Activated CD8-positive, alpha-beta T cell treated with anti-CD3 and anti-CD28 coated beads, Interleukin-2, amount 10 ng/mL, durations not matched to agents 7 days and 5 days (primary cell): ENCODE measurements at regions not wholly inside any gene's neighbourhood (a gene's known extent, or its start where the extent isn't known, plus 50 kb on each side); places are given as distances from the start of the nearest gene placed in this dataset.

Experiments used
- ATAC-seq: fragments of 150-1000 bp; cut with Tn5 transposase; one replicate; pipeline ENCODE4 v1.10.0; 2021; ENCODE audit warnings: moderate library complexity
- CTCF ChIA-PET: fragments of 350-600 bp; sonication (Branson Sonifier 250); formaldehyde crosslinking; loops from one replicate; lab custom pipeline; 2021; ENCODE audit warnings: antibody characterized with exemption; lab: Charles Lee
- POLR2A ChIA-PET: fragments of 350-600 bp; sonication (Branson Sonifier 250); formaldehyde crosslinking; loops from one replicate; lab custom pipeline; 2021; ENCODE audit warnings: antibody characterized with exemption; lab: Charles Lee
- DNase-seq: peaks from one replicate; pipeline ENCODE4 v3.0.0-alpha.2; 2020
- H3K27ac Mint-ChIP-seq: one replicate; pipeline ENCODE4 v1.8.0; 2021; ENCODE audit warnings: mild to moderate bottlenecking, mixed read lengths
- H3K27me3 Mint-ChIP-seq: one replicate; pipeline ENCODE4 v1.8.0; 2021; ENCODE audit warnings: low read depth, mixed read lengths
- H3K36me3 Mint-ChIP-seq: one replicate; pipeline ENCODE4 v1.8.0; 2021; ENCODE audit warnings: low read depth, mixed read lengths
- H3K4me1 Mint-ChIP-seq: one replicate; pipeline ENCODE4 v1.8.0; 2021; ENCODE audit warnings: low read depth, mixed read lengths
- H3K4me3 Mint-ChIP-seq: one replicate; pipeline ENCODE4 v1.8.0; 2021; ENCODE audit warnings: mild to moderate bottlenecking, mixed read lengths
- H3K9me3 Mint-ChIP-seq: one replicate; pipeline ENCODE4 v1.8.0; 2022; ENCODE audit warnings: mixed read lengths; ENCODE audit not compliant: insufficient read depth

DNA sequence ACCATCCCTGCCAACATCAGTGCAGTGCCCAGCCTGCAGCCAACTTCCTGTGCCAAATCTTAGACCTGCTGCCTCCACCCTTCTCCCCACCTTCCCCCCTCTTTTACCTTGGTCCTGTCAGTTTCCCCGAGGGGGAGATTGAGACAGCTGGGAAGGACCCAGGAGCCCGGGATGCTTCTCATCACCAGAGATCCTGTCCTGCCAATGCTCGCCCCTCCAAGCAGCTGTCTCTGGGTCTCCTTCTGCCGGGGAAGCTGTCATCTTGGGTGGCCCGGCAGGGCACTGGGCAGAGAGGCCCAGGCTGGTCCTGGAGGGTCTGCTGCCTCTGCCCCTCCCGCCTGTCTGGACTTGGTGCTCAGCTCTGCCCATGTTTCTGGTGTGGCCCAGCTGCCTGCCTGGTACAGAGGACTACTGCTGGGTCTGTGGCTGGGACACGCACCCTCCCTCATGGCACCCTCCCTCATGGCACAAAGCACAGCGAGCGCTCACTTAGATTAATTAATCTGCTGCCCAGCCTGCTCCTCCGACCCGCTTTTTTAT, 60.4 kb upstream of the THY1 start:
- Mint-ChIP-seq H3K27ac (no peak overlapping the region), H3K4me3 (no peak overlapping the region), H3K9me3 (no peaks in the 10 kb centered on the region), H3K4me1 (no peaks in the 10 kb centered on the region), H3K36me3 (no peaks in the 10 kb centered on the region), H3K27me3 (peaks cover 7% of the 10 kb centered on the region)
- CTCF ChIA-PET = interaction anchor here (0.8 to 1.7 kb wide), 3 partner anchors 9 to 246 kb away, joined by 3 to 5 read pairs (median 3); no protein-coding TSS in a partner anchor
- ATAC-seq = no peak
- DNase-seq = no peak
- POLR2A ChIA-PET = no interaction called here

DNA sequence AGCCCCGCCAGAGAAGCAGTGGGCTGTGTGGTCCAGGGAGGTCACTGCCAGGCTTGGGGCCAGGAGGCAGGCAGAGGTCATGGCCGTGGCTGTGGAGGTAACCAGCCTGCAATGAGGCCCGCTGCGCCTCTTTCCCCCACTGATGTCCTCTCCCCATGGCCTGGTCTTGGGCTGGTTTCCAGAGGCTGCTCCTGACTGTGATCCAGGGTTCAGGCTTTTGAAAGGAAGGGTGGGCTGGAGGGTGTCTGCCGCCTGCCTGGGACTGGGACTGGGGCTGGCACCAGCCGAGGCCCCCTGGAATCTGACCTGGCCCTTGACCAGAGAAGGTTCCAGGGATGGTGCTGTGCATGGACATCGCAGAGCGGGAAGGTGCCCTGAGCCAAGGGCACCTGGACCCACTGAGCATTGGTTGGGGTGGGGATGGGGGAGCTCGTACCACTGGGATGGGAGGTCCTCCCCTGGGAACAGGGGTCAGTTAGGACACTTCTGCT, 59.6 kb upstream of the THY1 start:
- DNase-seq (no peak), ATAC-seq (no peak)
- Mint-ChIP-seq H3K27ac (no peak overlapping the region), H3K4me3 (no peak overlapping the region), H3K9me3 (no peaks in the 10 kb centered on the region), H3K4me1 (no peaks in the 10 kb centered on the region), H3K27me3 (peaks cover 7% of the 10 kb centered on the region), H3K36me3 (no peaks in the 10 kb centered on the region)
- ChIA-PET POLR2A (no interaction called here), CTCF (interaction anchor here (0.9 to 1.4 kb wide), 2 partner anchors 11 to 52 kb away, joined by 3 read pairs; no protein-coding TSS in a partner anchor)

DNA sequence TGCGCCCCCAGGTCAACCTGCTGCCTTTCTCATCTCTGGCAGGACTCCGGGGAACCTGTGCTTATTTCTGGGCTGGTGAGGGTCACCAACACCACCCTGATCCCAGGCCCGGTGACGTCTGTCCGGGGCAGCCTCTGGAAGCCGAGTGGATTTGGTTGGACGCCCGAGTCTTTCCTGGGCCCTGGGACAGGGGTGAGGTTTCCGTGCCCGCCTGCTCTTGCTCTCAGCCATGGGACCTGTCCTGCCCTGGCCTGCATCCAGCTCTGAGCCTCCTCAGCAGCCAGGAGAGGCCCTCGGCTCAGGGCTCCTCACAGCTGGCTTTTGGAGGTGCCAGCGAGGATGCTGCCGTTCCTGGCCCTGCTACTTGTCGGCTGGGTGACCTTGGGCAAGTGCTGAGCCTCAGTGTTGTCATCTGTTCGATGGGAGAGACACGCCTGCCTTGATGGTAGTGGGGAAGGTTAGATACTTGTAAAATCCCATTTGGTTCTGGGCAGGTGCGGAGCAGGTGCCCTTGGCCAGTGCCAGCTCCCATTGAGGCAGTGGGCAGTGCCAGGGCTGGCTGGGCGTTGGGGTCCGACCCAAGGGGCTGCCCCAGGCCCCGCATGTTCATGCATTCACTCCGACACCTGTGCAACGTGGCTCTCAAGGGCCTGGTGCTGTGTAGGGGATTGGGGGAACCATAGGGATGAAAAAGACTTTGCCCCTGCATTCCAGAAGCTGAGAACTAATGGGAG, 58.9 kb upstream of the THY1 start:
- no peaks in the 10 kb centered on the region for H3K36me3 Mint-ChIP-seq
- no peak overlapping the region for H3K27ac Mint-ChIP-seq
- ATAC-seq (peak; percentile 30), DNase-seq (no peak)
- no peak overlapping the region for H3K4me3 Mint-ChIP-seq
- POLR2A ChIA-PET = no interaction called here
- no peaks in the 10 kb centered on the region for H3K4me1 Mint-ChIP-seq
- peaks cover 7% of the 10 kb centered on the region for H3K27me3 Mint-ChIP-seq
- CTCF ChIA-PET = no interaction called here
- no peaks in the 10 kb centered on the region for H3K9me3 Mint-ChIP-seq

DNA sequence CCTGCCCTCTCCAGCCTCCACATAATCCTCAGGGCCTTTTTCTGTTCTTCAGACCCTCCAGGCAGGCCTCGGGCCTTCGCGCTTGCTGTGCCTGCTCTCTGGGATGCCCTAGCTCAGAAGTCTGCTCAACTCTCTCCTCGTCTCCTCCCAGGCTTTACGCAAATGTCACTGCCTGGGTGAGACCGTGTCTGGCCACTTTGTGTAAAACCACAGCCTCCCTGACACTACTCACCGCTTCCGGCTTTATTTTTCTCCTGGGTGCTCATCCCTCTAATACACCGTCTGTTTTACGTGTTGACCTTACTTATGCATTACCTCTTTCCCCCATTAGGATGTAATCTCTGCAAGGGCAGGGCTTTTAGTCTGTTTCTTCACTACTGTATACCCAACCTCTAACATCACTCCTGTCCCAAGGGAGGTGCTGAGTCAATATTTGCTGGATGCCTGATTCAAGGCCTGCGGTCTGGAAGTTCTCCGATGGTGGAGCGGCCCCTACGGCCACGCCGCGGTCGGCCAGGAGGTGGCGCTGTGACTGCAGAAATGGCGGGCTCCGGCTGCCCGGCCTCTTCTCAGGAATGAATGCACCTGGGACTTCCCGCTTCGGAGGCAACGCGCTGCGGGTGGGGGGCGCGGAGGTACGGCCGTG, 58.2 kb upstream of the THY1 start:
- Mint-ChIP-seq H3K4me3 (no peak overlapping the region), H3K36me3 (no peaks in the 10 kb centered on the region), H3K27me3 (peaks cover 4% of the 10 kb centered on the region), H3K27ac (no peak overlapping the region), H3K9me3 (no peaks in the 10 kb centered on the region), H3K4me1 (no peaks in the 10 kb centered on the region)
- CTCF ChIA-PET = interaction anchor here (0.9 to 1.6 kb wide), 6 partner anchors 18 to 248 kb away, joined by 3 to 6 read pairs (median 4); partner anchors contain the start of gene NECTIN1
- POLR2A ChIA-PET = no interaction called here
- DNase-seq (peak; percentile 73), ATAC-seq (peak; percentile 77)

DNA sequence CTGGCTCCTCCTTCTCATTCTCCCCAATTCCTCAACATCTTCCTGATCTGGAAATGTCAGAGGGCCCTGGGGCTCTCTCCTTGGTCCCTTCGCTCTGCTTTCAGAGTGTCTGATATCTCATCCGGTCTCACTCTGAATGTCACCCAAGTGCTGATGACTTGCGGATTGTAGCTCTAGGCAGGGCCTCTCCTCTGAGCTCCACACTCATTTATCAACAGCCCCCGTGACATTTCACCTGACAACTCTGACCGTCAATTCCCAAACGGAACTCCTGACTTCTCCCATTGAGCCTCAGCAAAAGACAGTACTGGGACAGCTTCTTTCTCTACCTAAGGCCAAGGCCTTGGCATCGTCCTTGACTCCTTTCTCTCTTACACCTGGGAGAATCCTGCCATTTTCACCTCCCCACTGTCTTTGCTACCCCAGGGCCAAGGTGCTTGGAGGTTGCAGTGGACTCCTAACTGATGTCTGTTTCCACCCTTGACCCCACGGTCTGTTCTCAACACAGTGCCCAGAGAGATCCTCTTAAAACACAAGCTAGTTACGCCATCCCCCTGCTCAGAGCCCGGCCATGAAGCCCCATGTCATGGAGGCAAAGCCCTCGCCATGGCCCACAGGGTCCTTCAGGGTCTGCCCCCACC, 57.5 kb upstream of the THY1 start:
- Mint-ChIP-seq H3K4me1 (no peaks in the 10 kb centered on the region), H3K9me3 (no peaks in the 10 kb centered on the region), H3K27me3 (peaks cover 7% of the 10 kb centered on the region), H3K36me3 (no peaks in the 10 kb centered on the region), H3K4me3 (no peak overlapping the region), H3K27ac (no peak overlapping the region)
- no peak for DNase-seq
- no peak for ATAC-seq
- ChIA-PET CTCF (interaction anchor here (0.9 to 1.6 kb wide), 6 partner anchors 17 to 249 kb away, joined by 3 to 6 read pairs (median 4); partner anchors contain the start of gene NECTIN1), POLR2A (no interaction called here)

DNA sequence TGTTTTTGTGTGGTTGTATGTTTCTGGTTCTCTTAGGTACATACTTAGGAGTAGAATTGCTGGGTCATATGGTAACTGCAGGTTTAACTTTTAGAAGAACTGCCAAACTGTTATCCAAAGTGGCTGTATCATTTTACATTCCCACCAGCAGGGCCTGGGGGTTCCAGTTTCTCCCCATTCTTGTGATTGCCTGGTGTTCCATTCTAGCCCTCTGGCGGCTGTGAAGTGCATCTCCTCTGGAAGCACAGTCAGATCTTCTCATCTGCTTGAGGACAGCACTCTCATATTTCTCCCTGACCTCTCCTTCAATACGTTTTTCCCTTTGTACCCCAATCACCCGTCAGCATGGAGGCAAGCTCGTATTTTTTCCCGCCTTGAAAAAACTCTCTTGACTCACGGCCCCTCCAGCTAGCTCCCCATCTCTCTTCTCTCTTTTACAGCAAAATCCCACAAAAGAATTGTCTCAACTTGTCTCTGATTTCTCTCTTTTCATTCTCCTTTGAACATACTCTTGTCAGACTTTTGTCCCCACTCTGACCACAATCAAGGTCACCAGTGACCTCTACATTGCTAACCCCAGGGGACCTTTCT, 56.8 kb upstream of the THY1 start:
- H3K27ac Mint-ChIP-seq = no peak overlapping the region
- no peak overlapping the region for H3K4me3 Mint-ChIP-seq
- H3K4me1 Mint-ChIP-seq = no peaks in the 10 kb centered on the region
- H3K9me3 Mint-ChIP-seq = no peaks in the 10 kb centered on the region
- no peak for ATAC-seq
- DNase-seq = no peak
- CTCF ChIA-PET = interaction anchor here (0.9 to 1.6 kb wide), 6 partner anchors 17 to 249 kb away, joined by 3 to 6 read pairs (median 4); partner anchors contain the start of gene NECTIN1
- no peaks in the 10 kb centered on the region for H3K36me3 Mint-ChIP-seq
- H3K27me3 Mint-ChIP-seq = peaks cover 7% of the 10 kb centered on the region
- POLR2A ChIA-PET = no interaction called here

DNA sequence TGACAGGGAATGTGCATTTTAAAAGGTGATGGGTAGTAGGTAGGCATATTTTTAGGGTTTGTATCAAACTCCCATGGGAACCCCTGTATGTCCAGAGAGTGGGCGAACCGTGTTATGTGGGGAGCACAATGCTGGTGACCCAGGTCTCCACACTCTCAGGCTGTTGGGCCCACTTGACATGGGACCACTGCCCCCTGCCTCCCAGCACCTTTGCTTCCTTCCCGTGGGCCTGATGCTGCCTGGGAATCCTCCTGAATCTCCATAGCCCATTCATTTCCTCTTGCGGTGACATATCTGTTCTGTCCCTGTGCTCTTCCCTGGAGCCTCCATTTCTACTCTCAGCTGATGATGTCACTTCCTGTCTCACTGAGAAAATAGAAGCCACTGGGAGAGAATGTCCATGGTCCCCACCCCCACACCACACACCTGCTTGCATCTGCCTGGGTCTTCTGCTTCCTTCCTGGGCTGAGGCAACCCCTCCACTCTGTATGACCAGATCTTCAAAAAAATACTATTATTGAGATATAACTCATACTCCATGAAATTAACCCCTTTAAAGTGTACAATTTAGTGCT, 55.8 kb upstream of the THY1 start:
- ChIA-PET CTCF (no interaction called here), POLR2A (no interaction called here)
- ATAC-seq (no peak), DNase-seq (no peak)
- no peaks in the 10 kb centered on the region for H3K9me3 Mint-ChIP-seq
- peaks cover 7% of the 10 kb centered on the region for H3K27me3 Mint-ChIP-seq
- H3K4me3 Mint-ChIP-seq = no peak overlapping the region
- H3K4me1 Mint-ChIP-seq = no peaks in the 10 kb centered on the region
- no peak overlapping the region for H3K27ac Mint-ChIP-seq
- H3K36me3 Mint-ChIP-seq = no peaks in the 10 kb centered on the region

DNA sequence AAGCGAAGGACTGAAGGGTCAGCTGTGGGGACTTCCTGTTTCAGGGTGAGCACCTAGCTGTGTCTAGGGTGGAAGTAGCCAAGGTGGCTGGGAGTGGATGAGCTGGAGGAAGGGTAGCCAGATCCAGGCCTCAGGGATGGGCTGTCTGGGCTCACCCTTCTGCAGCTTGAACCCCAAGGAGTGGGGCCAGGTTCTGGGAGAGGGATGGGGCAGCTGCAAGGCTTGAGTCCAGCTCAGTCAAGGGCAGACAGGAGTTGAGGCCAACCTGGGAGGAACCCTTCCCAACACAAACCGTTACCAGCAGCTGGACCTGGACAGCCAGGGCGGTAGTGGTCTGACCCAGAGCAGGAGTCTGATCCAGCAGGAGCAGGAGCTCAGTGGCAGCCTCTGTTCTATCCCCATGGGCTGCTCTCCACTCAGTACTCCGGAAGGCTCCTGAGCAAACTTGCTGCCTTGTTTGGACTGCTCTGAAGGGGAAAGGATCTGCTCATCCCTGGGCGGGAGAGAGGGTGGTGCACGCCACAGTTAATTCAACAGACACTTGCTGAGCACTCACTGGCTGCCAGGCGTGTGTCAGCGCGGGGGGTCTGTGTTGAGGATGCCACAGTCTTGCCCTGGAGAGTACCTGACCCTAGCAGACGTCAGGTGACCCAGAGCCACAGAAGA, 53.8 kb upstream of the THY1 start:
- peaks cover 7% of the 10 kb centered on the region for H3K27me3 Mint-ChIP-seq
- no peaks in the 10 kb centered on the region for H3K9me3 Mint-ChIP-seq
- POLR2A ChIA-PET = no interaction called here
- no peaks in the 10 kb centered on the region for H3K4me1 Mint-ChIP-seq
- no peaks in the 10 kb centered on the region for H3K36me3 Mint-ChIP-seq
- H3K27ac Mint-ChIP-seq = no peak overlapping the region
- H3K4me3 Mint-ChIP-seq = no peak overlapping the region
- no peak for DNase-seq
- CTCF ChIA-PET = interaction anchor here (0.9 to 5.7 kb wide), 3 partner anchors 96 to 120 kb away, joined by 3 to 94 read pairs (median 4); partner anchors contain the start of gene USP2
- no peak for ATAC-seq

DNA sequence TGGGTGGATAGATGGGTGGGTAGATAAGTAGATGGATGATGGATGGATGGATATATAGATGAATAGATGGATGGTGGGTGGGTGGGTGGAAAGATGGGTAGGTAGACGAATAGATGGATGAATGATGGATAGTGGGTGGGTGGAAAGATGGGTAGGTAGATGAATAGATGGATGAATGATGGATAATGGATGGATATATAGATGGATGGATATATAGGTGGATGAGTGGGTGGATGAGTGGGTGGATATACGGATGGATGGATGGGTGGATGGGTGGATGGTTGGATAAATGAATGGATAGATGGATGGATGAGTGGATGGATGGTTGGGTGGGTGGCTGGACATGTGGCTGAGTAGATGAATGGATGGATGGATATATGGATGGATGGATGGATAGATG, 53.1 kb upstream of the THY1 start:
- Mint-ChIP-seq H3K4me3 (no peak overlapping the region), H3K9me3 (no peaks in the 10 kb centered on the region), H3K27ac (no peak overlapping the region), H3K4me1 (no peaks in the 10 kb centered on the region), H3K36me3 (no peaks in the 10 kb centered on the region), H3K27me3 (peaks cover 7% of the 10 kb centered on the region)
- ChIA-PET POLR2A (no interaction called here), CTCF (interaction anchor here (0.9 to 5.7 kb wide), 5 partner anchors 72 to 119 kb away, joined by 3 to 94 read pairs (median 4); partner anchors contain the start of gene USP2)
- DNase-seq (no peak), ATAC-seq (no peak)

DNA sequence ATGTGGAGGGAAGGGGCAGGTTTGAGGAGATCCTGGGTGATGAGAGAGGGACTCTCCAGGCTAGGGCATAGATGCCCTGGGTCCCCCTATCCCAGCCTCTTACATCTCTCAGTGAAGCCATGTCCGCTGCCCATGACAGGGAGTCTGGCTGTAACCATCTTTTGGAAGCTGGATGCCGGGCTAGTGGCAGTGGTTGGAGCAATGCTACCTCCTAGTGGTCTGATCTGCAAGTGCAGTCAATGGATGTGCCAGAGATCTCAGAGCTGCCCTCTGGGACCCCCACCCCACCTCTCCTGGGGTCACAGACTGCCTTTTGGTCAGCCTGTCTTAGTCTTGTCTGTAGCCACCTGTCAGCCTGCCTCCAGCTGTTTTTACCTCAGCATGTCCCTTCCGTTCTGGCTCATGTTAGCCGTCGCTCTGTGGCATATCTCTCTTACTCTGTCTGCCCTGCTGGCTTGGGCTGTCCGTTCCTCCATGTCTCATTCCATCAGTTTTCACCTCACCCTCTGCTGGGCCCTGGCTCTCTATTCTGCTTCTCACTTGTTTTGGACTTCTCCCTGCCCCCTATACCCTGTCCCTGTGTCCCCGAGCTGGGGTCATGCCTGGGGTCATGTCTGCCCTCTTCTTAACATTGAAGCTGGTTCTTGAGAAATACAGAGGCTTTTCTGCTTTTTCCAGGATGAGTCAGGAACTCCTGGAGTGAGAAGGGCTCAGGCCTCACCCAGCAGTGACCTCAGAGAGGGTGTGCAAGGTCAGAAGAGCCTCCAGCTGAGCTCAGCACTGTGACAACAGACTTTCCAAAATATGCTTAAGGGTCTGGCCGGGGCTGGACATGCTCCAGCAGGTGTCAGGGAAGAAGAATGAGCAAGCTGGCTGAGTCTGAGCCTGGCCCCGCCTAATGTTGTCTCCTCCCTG, 52.0 kb upstream of the THY1 start:
- peak; percentile 63 for DNase-seq
- ATAC-seq = peak; percentile 59
- POLR2A ChIA-PET = interaction anchor here (1.2 kb wide), 1 partner anchor 119 kb away, joined by 4 read pairs; no protein-coding TSS in a partner anchor

More for the DNA sequence above, 52.0 kb upstream of the THY1 start:
- no peaks in the 10 kb centered on the region for H3K4me1 Mint-ChIP-seq
- CTCF ChIA-PET = interaction anchor here (0.7 to 5.7 kb wide), 28 partner anchors 9 to 265 kb away, joined by 3 to 94 read pairs (median 4); partner anchors contain the start of genes C1QTNF5 and USP2
- H3K36me3 Mint-ChIP-seq = no peaks in the 10 kb centered on the region
- H3K27ac Mint-ChIP-seq = no peak overlapping the region
- H3K4me3 Mint-ChIP-seq = no peak overlapping the region
- peaks cover 4% of the 10 kb centered on the region for H3K27me3 Mint-ChIP-seq
- H3K9me3 Mint-ChIP-seq = no peaks in the 10 kb centered on the region
